ENCODE measurements at regions not wholly inside any gene's neighbourhood (a gene's known extent, or its start where the extent isn't known, plus 50 kb on each side); places are given as distances from the start of the nearest gene placed in this dataset.

DNA sequence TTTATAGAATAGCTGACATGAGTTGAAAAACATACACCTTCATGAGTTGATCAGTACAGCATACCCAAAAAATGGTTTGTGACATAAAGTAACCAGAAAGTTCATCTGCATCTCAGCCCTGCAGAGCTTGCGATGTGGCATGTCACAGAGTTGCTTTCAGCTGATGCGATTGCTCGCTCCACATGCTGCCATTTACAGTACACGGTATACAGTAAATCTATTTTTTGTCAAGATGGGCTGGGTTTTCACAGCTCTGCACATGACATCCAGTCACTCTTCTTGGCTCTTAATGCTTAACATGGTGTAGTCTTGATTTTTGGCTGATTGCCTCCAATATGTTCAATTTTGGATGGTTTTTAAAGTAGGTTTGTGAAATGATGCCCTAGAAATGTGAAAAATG lies 811.9 kb downstream of the SATB2 start:
- dilution Hi-C loops (cut with MboI; ENCODE audit: extremely low pct_ligation_motif_present, low sequenced_read_pairs), result no loop called here
- no peaks in the 10 kb centered on the region for H4K20me1 ChIP-seq (ENCODE audit: control insufficient read depth, extremely low read depth, insufficient read depth, low read length)
- no peak overlapping the region for H3K27ac ChIP-seq (ENCODE audit: control insufficient read depth, insufficient read depth, low read length)
- no peaks in the 10 kb centered on the region for H3K79me2 ChIP-seq (ENCODE audit: control insufficient read depth, insufficient read depth, low read length)
- H2AFZ ChIP-seq (ENCODE audit: control insufficient read depth, low read length), result no peak overlapping the region
- H3K9me3 ChIP-seq (ENCODE audit: control insufficient read depth, low read depth, low read length), result no peaks in the 10 kb centered on the region
- no peak overlapping the region for H3K4me3 ChIP-seq (ENCODE audit: control insufficient read depth in 2 of 3, extremely low read depth in 1 of 3, insufficient read depth in 2 of 3, low read depth in 1 of 3, low read length in 3 of 3)
- no peak for DNase-seq (ENCODE audit: low read depth, low spot score)
- no peaks in the 10 kb centered on the region for H3K4me1 ChIP-seq (ENCODE audit: control insufficient read depth, extremely low read depth, insufficient read depth, low read length)
- no peaks in the 10 kb centered on the region for H3K36me3 ChIP-seq (ENCODE audit: control insufficient read depth in 2 of 2, extremely low read depth in 1 of 2, insufficient read depth in 2 of 2, low read length in 2 of 2)
- H3K27me3 ChIP-seq (ENCODE audit: control insufficient read depth, extremely low read depth, insufficient read depth, low read length), result no peaks in the 10 kb centered on the region
- H3K4me2 ChIP-seq (ENCODE audit: control insufficient read depth, extremely low read depth, insufficient read depth, low read depth, low read length), result no peak overlapping the region
- TF ChIP-seq EZH2 (IDR thresholded peaks at IDR 0.05; ENCODE audit: low read length), result no peak
- TF ChIP-seq, protein P1, sequence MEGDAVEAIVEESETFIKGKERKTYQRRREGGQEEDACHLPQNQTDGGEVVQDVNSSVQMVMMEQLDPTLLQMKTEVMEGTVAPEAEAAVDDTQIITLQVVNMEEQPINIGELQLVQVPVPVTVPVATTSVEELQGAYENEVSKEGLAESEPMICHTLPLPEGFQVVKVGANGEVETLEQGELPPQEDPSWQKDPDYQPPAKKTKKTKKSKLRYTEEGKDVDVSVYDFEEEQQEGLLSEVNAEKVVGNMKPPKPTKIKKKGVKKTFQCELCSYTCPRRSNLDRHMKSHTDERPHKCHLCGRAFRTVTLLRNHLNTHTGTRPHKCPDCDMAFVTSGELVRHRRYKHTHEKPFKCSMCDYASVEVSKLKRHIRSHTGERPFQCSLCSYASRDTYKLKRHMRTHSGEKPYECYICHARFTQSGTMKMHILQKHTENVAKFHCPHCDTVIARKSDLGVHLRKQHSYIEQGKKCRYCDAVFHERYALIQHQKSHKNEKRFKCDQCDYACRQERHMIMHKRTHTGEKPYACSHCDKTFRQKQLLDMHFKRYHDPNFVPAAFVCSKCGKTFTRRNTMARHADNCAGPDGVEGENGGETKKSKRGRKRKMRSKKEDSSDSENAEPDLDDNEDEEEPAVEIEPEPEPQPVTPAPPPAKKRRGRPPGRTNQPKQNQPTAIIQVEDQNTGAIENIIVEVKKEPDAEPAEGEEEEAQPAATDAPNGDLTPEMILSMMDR (optimal IDR thresholded peaks at IDR 0.05 in 1 of 3, IDR thresholded peaks at IDR 0.05 in 1 of 3, conservative IDR thresholded peaks at IDR 0.05 in 1 of 3; ENCODE audit: extremely low read depth in 1 of 3, insufficient read depth in 2 of 3, low read length in 3 of 3), result no peak
- no peak overlapping the region for H3K9ac ChIP-seq (ENCODE audit: control insufficient read depth, extremely low read depth, insufficient read depth, low read length)
- no peak for FAIRE-seq
- H3K9me1 ChIP-seq (ENCODE audit: control insufficient read depth, extremely low read depth, insufficient read depth, low read length), result no peaks in the 10 kb centered on the region

DNA sequence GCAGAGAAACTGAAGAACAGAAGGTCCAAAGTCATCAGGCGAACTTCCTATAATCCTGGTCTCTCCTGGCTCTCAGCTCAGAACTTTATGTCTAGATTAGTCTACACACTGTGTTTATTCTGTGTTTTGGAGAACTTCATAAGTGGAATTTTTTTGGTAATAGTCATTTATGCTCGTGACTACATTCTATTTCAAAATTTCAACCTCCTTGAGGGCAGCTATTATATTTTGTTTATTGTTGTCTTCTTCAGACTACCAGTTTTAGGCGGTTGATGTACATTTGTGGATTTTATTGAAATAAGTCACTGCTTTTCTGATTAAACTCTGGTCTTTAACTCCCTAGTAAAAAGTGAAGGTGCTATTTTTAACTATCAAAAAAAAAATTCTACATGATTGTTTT lies 816.6 kb downstream of the SATB2 start:
- Histone ChIP-seq H2AFZ (ENCODE audit: control insufficient read depth, low read length) (no peak overlapping the region), H3K9me1 (ENCODE audit: control insufficient read depth, extremely low read depth, insufficient read depth, low read length) (no peaks in the 10 kb centered on the region), H3K4me1 (ENCODE audit: control insufficient read depth, extremely low read depth, insufficient read depth, low read length) (no peaks in the 10 kb centered on the region), H3K4me2 (ENCODE audit: control insufficient read depth, extremely low read depth, insufficient read depth, low read depth, low read length) (no peak overlapping the region), H3K27me3 (ENCODE audit: control insufficient read depth, extremely low read depth, insufficient read depth, low read length) (no peaks in the 10 kb centered on the region), H3K9me3 (ENCODE audit: control insufficient read depth, low read depth, low read length) (no peaks in the 10 kb centered on the region), H3K79me2 (ENCODE audit: control insufficient read depth, insufficient read depth, low read length) (no peaks in the 10 kb centered on the region), H3K27ac (ENCODE audit: control insufficient read depth, insufficient read depth, low read length) (no peak overlapping the region), H4K20me1 (ENCODE audit: control insufficient read depth, extremely low read depth, insufficient read depth, low read length) (no peaks in the 10 kb centered on the region), H3K36me3 (ENCODE audit: control insufficient read depth in 2 of 2, extremely low read depth in 1 of 2, insufficient read depth in 2 of 2, low read length in 2 of 2) (no peaks in the 10 kb centered on the region), H3K9ac (ENCODE audit: control insufficient read depth, extremely low read depth, insufficient read depth, low read length) (no peak overlapping the region), H3K4me3 (ENCODE audit: control insufficient read depth in 2 of 3, extremely low read depth in 1 of 3, insufficient read depth in 2 of 3, low read depth in 1 of 3, low read length in 3 of 3) (no peak overlapping the region)
- no peak for TF ChIP-seq EZH2 (IDR thresholded peaks at IDR 0.05; ENCODE audit: low read length)
- TF ChIP-seq, protein P1 (optimal IDR thresholded peaks at IDR 0.05 in 1 of 3, IDR thresholded peaks at IDR 0.05 in 1 of 3, conservative IDR thresholded peaks at IDR 0.05 in 1 of 3; ENCODE audit: extremely low read depth in 1 of 3, insufficient read depth in 2 of 3, low read length in 3 of 3), result no peak
- DNase-seq (ENCODE audit: low read depth, low spot score) (no peak), FAIRE-seq (no peak)
- dilution Hi-C loops (cut with MboI; ENCODE audit: extremely low pct_ligation_motif_present, low sequenced_read_pairs), result no loop called here

Measured in keratinocyte (primary cell).